ENCODE measurements at regions not wholly inside any gene's neighbourhood (a gene's known extent, or its start where the extent isn't known, plus 50 kb on each side); places are given as distances from the start of the nearest gene placed in this dataset.
A peak's percentile ranks its signal among the peaks of the same experiment; 100 is the strongest.

GRCh38 chr3:127455541-127456450 lies 134.7 kb downstream of the TPRA1 start:
- 4 to 5% methylated on average over 31 to 51 of the region's 67 CpGs for WGBS, 2 donors
- TF ChIP-seq, protein P1, sequence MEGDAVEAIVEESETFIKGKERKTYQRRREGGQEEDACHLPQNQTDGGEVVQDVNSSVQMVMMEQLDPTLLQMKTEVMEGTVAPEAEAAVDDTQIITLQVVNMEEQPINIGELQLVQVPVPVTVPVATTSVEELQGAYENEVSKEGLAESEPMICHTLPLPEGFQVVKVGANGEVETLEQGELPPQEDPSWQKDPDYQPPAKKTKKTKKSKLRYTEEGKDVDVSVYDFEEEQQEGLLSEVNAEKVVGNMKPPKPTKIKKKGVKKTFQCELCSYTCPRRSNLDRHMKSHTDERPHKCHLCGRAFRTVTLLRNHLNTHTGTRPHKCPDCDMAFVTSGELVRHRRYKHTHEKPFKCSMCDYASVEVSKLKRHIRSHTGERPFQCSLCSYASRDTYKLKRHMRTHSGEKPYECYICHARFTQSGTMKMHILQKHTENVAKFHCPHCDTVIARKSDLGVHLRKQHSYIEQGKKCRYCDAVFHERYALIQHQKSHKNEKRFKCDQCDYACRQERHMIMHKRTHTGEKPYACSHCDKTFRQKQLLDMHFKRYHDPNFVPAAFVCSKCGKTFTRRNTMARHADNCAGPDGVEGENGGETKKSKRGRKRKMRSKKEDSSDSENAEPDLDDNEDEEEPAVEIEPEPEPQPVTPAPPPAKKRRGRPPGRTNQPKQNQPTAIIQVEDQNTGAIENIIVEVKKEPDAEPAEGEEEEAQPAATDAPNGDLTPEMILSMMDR (IDR thresholded peaks at IDR 0.05), result peak in 1 of 3 donors; percentile 18
- TF ChIP-seq POLR2A (IDR thresholded peaks at IDR 0.05), result no peak
- H3K4me3 ChIP-seq (ENCODE audit: low read depth, poor library complexity, severe bottlenecking), result no peak overlapping the region
- intact Hi-C loops (cut with DNase I; ENCODE audit: low total_unique reads), result loop anchor here (10.0 kb wide), 2 partner anchors 471 to 701 kb away; partner anchors contain the start of gene PLXNA1
- DNase-seq (ENCODE audit: low spot score in 2 of 2), result peak; percentile 45 to 90

DNA sequence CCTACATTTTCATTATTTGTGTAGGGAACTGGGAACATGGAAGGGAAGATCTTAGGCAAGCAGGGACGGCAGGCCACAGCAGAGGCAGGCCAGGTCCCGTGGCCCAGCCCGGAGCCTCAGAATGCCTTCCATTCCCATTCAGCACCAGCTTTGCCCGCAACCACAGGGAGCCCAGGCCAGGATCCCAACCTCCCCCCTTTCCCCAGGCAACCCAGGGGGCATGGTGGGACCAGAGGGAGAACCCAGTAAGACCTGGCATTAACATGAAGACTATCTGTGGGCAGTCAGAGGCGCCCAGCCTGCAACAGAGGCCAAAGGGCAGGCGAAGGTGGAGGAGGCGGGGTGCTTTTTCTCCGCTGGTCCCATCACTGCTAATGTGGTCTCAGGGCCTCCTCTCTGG lies 135.6 kb downstream of the TPRA1 start:
- TF ChIP-seq, protein P1 (IDR thresholded peaks at IDR 0.05), result no peak
- no peak for TF ChIP-seq POLR2A (IDR thresholded peaks at IDR 0.05)
- intact Hi-C loops (cut with DNase I; ENCODE audit: low total_unique reads), result loop anchor here (5.0 to 10.0 kb wide), 3 partner anchors 470 to 773 kb away; partner anchors contain the start of gene PLXNA1
- peak in 1 of 2 donors; percentile 49 for DNase-seq (ENCODE audit: low spot score in 2 of 2)
- 84 to 86% methylated on average over 8 of the region's 8 CpGs for WGBS, 2 donors
- H3K4me3 ChIP-seq (ENCODE audit: low read depth, poor library complexity, severe bottlenecking), result no peak overlapping the region

DNA sequence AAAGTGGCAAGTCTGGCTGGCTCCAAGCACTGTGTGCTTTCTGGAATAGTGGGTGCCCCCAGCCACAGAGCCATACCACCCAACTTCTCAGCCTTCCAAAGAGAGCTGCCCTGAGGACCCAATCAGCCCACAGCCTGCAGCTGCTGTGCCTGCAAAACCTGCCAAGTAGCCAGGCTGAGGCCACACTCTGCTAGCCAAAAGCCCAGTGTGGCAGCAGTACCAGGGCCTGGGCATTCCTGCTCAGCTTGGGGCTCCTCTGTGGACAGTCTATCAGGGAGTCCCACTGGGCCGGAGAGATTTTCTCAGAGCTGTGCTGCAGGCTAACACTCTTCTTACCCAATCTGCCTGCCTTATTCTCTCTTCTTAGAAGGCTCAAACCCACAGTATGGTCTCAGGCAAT lies 136.5 kb downstream of the TPRA1 start:
- intact Hi-C loops (cut with DNase I; ENCODE audit: low total_unique reads), result loop anchor here (5.0 to 10.0 kb wide), 3 partner anchors 469 to 772 kb away; partner anchors contain the start of gene PLXNA1
- DNase-seq (ENCODE audit: low spot score in 2 of 2), result peak in 1 of 2 donors; percentile 46
- no peak for TF ChIP-seq POLR2A (IDR thresholded peaks at IDR 0.05)
- TF ChIP-seq, protein P1 (IDR thresholded peaks at IDR 0.05), result no peak
- H3K4me3 ChIP-seq (ENCODE audit: low read depth, poor library complexity, severe bottlenecking), result no peak overlapping the region
- 69 to 91% methylated on average over 1 of the region's 1 CpG for WGBS, 2 donors

DNA sequence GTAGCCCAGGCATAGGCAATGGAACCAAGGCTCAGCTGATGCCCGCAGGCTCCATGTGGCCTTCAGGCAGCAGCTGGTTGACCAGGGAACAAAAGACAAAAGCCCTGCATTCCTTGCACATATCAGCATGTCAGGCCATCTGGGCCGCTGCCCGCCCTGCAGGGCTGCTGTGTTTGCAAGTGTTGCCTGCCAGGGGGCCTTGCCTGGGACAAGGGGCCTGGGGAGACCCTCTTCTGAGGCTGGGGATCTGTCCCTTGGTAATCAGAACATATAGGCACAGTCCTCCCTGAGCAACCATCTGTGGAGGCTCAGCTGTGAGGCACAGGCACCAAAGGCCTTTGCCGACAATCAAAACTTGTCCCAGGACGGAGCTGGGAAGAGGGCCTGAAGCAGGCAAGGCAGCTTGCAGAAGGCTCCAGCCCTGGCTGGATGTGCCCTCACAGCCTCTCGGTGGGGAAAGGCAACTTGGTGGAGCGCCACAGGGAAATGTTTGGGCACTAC lies 138.2 kb downstream of the TPRA1 start:
- no peak for TF ChIP-seq POLR2A (IDR thresholded peaks at IDR 0.05)
- TF ChIP-seq, protein P1 (IDR thresholded peaks at IDR 0.05), result no peak
- 78 to 84% methylated on average over 7 of the region's 7 CpGs for WGBS, 2 donors
- DNase-seq (ENCODE audit: low spot score in 2 of 2), result peak in 1 of 2 donors; percentile 48
- no peak overlapping the region for H3K4me3 ChIP-seq (ENCODE audit: low read depth, poor library complexity, severe bottlenecking)
- intact Hi-C loops (cut with DNase I; ENCODE audit: low total_unique reads), result loop anchor here (5.0 to 10.0 kb wide), 3 partner anchors 468 to 770 kb away; partner anchors contain the start of gene PLXNA1

- peak in 1 of 2 donors; percentile 20 for DNase-seq (ENCODE audit: low spot score in 2 of 2)
- H3K4me3 ChIP-seq (ENCODE audit: low read depth, poor library complexity, severe bottlenecking), result no peak overlapping the region
- TF ChIP-seq, protein P1 (IDR thresholded peaks at IDR 0.05), result no peak
- TF ChIP-seq POLR2A (IDR thresholded peaks at IDR 0.05), result no peak
- intact Hi-C loops (cut with DNase I; ENCODE audit: low total_unique reads), result loop anchor here (5.0 to 10.0 kb wide), 3 partner anchors 467 to 769 kb away; partner anchors contain the start of gene PLXNA1
- 66 to 67% methylated on average over 4 of the region's 4 CpGs for WGBS, 2 donors
These were observed 139.2 kb downstream of the TPRA1 start for GRCh38 chr3:127451321-127451720.
